GM18867 (cell line): ENCODE measurements at regions not wholly inside any gene's neighbourhood (a gene's known extent, or its start where the extent isn't known, plus 50 kb on each side); places are given as distances from the start of the nearest gene placed in this dataset.
"Not testable (repeated sequence)": the region's sequence is repeated elsewhere in the genome, so short reads cannot be mapped to it uniquely, and the experiment has no call there.

Experiments used
- ATAC-seq: cut with Tn5 transposase; IDR thresholded peaks from one replicate; pipeline ENCODE4 v1.9.1; 2021; ENCODE audit warnings: mild to moderate bottlenecking, moderate library complexity; ENCODE audit not compliant: unreplicated experiment

DNA sequence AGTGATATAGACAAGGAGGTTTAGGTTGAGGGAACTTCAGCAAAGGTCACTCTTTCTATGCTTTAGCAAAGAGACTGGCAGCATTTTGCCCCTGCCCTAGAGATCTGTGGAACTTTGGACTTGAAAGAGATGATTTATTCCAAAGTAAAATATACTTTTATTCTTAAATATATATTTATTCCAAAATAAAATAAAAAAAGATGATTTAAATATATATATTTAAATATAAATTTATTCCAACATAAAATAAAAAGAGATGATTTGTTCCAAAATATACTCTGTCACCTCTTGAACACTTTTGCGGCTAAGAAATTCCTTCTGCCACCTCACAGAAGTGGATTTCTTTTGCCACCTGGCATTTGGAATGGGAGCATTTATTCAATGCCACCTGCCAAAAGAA lies 521.3 kb upstream of the CHORDC1 start:
- ATAC-seq, result no peak

DNA sequence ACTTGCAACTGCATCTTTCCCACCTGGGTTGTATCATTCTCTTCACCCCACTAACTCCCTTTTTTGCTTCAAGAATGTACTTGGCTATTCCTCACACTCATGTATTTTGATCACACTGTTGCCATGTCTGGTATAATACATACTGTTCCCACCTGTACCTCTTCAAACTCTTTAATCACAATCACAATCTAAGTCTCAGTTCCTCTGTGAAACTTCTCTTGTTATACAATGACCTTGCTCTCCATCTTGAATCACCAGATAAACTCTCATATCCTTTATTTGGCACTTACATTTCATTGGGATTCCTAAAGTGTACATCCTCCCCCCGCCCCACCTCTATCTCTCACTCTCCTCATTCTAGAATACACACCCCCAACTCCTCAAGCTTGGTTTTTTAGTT lies 516.0 kb upstream of the CHORDC1 start:
- no peak for ATAC-seq

DNA sequence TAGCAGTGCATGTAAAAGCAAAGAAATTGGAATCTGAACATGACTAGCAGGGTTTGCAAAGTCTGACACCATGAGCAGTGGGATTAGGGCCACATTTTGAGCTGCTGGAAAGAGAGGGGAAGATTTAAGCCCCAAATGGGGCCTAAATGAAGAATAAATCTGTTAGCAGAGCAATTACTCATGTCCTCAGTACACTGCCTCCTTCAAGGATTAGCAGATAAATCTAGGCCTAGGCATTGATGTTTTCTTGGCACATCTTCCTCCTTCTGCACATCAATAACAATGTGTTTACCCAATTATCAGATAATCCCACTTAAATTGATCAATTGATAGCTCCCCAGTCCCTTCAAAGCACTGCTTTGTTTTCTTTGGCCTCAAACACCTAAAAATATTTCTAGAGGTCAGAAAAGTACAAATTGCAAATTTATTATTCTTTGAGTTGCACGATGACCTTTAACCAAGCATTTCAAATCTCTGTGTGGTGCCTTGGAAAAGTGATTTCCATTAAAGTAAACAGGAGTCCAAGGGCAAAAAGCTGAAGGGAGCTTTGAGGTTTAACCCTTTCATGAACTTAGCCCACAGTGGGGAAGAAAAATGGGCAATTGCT lies 514.7 kb upstream of the CHORDC1 start:
- ATAC-seq, result no peak

DNA sequence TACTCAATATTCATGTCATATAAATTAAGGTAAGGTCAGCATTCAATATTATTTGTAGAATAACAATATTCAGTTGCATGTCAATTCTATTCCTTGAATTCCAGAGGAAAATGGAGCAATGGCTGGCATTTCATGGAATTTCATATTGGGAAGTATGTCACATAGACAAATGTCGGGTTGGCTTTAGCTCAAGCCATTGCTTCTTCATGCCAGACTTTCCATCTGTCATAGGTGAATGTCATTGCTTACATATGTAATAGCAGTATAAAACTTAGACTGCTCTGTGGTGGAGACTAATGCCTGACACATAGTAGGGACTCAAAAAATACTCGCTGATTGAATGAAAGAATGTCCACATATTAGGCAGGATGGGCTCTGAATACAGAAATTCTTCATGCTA lies 509.6 kb upstream of the CHORDC1 start:
- ATAC-seq, result no peak

DNA sequence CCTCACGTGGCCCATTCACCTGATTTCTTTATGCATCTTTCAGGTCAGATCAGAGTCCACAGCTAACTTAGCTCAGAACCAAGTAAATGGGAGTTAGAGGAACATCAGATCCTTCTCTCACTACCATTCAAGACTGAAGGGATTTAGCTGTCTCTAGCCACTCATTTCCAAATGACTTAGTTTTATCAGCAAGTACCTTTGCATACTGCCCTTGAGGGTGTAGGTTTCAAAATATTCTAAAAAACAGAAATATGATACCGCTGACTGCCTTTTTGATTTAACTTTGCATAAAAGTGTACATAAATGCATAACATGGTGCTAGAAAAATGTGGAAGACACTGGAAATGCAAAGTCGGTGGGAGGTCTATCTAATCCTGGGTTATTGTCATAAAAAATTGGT lies 500.6 kb upstream of the CHORDC1 start:
- no peak for ATAC-seq

DNA sequence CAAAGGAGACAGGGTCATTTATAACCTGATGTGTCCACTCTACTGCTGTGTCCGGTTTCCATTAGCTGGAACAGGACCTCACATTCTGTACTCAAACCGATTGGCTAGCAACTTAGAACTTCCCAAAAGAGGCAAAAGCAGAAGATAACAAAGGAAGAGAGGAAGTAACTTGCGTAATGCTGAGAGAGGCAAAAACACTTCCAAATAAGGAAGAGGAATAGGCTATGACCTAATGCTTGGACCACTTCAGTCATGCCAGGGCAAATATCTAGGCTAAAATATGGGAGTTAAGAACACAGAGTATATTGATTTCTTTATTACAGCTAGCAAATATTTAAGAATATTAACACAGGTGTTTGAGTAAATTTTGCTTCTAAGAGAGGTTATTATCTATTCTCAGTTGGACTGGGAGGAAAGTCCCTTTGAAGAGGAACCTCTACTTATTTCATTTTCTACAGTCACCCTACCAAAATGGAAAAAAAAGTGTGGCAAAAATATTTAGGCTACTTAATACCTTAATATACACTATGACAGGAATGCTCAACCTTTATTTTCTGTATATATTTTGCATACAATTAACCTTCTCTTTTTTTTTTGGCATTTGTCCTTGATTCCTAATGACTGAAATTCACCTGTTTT lies 499.8 kb upstream of the CHORDC1 start:
- ATAC-seq, result no peak

DNA sequence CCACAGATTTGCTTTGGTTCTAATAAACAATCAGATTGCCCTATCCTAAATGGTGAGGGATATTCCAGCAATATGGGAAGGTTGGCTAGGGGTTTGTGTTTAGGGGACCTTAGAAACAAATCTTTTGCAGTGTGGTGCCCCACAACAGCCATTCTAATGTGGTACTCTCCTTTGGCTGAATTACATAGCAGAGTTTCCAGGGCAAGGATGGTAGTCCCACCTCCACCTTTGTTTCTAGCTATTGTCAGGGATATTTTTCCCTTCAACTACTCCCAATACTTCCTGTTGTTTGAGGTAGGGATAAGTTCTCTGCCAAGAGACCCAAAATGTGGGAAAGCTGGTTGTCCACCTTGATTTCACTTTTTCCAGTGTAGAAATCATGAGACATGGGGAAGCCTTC lies 494.7 kb upstream of the CHORDC1 start:
- no peak for ATAC-seq

DNA sequence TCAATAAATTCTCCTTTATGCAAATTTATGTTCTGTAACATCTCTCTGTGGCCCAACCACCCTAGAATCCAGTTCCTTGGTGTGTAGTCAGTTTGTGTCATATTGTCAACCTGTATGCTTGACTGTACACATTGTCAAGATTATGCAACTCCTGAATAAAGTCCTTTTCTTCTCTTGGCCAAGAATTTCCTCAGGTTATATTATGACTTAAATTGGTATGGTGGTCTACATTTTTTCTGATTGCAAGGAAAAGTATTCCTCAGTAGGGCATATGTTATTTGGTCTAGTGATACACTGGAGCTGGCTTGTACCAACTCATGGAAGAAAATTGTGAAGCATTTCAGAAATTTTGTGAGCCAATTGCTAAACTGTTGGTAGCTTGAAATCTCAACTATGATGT lies 482.8 kb upstream of the CHORDC1 start:
- no peak for ATAC-seq

DNA sequence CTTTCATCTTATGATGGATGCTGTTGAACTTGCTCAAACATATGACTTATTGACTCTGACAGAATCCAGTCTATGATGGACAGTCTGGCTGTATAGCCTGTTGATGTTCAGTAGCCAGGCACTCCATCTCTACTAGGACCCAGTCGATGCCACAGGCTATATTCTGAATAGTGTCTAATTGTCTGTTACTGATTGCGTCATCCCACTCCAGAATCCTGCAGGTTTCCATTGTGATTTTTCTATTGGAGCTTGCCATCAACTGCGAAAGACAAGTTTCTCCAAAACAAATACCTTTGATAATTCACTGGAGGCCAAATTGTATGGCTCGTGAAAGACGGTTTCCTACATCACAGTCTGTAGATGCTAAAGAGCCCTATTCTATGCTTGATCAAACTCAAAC lies 481.7 kb upstream of the CHORDC1 start:
- no peak for ATAC-seq

DNA sequence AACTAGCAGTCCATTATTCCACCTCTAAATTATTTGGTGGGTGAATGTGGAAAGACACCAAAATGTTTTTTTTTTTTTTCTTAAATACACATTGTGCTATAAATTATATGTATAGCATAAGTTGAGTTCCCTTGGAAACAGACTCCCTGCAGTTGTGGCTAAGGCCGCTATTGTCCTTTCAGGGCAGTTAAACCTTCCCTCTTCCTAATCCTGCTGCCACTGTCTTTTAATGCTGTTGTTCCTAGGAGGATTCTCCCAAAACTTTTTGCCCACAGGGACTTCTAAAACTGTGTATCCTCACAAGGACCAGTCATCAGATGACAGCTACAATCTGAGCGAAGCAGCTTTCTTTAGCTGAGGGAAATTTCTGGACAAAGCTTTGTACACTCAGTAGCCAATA lies 478.9 kb upstream of the CHORDC1 start:
- no peak for ATAC-seq

DNA sequence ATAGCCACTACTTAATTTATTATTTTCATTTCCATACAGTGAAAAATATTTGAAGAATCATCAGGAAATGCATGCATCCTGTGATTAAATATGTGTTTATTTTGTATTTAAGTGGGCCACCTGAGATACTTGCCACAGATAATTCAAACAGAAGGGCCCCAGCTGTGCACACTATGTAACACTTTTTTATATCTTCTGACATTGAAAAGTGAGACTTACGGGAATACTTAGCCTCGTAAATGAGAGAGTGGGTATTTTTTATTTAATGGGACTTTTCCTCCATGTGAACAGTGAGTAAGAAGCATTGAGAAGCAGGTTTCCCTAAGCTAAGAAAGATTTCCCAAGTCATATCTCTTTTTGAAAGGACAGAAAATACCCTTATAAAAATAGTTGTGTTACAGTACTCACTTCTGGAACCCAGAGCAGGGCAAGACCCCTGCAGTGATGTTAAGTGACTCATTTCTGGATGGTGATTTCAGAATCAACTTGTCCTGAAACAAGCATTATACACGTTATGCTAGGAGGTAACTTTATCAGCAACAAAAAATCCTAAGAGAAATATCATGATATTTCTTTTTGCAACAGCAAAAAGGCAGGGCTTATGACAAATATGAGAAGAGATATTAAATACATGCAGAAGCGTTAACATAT lies 478.1 kb upstream of the CHORDC1 start:
- peak; percentile 81 for ATAC-seq

DNA sequence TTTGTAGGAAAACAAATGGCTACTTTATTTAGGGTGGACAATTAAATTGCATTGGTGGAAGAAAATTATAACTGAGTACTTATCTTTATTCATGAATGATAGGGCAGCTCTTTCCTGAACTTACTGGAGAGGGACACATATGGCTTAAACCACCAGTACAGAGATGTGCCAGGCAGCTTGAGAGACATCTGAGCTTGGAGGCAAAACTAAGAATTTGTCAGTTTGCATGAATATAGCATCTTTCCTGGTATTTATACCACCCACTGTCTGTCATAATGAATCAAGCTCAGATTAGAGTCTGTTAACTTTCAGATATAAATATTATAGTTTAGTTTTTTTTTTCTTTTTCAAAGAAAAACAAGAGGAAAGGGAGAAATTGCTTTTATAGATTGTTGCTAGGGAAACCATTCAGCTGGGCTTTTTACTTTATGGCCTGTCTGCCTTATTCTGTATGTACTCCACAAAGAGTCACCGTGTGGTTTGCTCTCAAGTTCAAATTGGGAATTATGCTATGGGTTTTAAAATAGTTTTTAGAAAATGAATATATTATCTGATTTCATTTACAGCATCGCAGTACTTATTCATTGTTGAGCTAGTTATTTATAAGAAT lies 477.0 kb upstream of the CHORDC1 start:
- ATAC-seq, result no peak

DNA sequence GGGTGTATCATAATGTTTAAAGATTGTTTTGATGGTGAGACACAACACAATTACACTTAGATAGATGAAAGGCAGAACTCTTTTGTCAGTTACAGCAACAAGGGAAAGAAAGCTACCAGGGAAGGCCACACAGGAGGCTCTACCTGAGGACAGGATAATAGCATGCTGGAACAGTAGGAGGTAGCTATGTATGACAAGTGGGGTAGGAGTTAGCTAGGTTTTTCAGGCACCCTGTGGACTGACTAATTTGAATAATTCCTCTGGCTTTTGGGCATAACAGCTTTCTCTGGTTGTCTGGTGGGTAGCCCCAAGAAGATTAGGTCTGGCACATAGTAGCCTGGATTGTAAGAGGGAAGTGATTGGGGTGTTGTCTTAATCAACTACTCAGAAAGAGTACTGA lies 475.4 kb upstream of the CHORDC1 start:
- no peak for ATAC-seq

DNA sequence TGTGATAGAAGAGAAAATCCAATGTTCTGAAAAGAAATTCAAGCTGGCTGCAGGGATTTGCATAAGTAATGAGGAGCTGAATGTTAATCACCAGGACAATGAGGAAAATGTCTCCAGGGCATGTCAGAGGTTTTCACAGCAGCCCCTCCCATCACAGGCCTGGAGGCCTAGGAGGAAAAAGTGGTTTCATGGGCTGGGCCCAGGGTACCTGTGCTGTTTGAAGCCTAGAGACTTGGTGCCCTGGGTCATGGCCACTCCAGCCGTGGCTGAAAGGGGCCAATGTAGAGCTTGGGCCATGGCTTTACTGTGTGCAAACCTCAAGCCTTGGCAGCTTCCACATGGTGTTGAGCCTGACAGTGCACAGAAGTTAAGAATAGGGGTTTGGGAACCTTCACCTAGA lies 452.6 kb upstream of the CHORDC1 start:
- not testable (repeated sequence) for ATAC-seq

DNA sequence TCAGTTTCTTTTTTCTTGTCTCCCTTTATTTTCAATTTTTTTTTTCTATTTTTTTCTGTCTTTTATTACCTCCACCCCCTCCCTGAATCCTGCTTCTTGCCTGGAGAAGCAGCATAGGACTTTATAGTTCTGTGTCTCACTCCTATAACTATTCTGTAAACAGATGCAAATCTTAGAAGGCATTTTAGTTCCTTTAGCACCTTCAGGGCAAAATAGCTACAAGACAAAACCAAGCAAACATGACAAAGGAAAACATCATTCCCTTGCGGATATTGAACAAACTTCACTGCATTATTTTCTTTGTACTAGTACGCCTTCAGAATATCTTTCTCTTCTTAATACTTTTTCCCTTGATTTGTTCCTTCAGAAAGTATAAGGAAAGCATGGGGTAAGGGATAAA lies 446.2 kb upstream of the CHORDC1 start:
- no peak for ATAC-seq

DNA sequence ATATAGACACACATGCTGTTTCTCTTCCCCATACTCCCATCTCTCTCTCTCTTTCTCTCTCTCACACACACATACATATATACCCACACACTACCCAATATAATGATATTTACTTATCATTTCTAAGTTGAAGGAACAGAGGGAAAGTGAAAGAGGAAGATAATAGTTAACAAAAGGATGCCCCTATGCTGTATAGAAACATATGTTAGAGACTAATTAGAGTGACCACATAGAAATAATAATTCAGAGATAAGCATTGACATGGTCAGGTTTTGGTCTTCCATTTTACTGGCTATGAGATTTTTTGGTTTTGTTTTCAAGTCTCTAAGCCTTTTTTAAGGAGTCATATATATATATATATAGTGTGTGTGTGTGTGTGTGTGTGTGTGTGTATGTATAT lies 445.7 kb upstream of the CHORDC1 start:
- no peak for ATAC-seq

DNA sequence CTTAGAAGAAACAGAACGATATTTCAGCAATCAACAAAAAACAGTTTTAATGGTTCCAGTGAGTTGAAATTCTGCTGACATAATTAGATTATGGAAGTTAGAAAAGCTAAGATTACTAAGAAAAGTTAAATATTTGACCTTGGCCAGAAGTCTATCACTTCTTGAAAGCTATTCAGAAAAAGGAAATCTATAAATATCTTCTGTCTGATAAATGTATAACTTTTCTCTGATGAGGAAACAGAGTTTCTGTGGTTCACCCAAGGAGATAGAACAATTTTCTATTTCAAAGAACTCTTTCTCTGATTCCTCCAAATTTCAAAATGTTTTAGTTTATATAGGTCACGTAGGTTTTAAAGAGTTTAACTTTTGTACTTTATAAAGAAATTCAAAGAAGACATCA lies 438.4 kb upstream of the CHORDC1 start:
- ATAC-seq, result peak; percentile 64

DNA sequence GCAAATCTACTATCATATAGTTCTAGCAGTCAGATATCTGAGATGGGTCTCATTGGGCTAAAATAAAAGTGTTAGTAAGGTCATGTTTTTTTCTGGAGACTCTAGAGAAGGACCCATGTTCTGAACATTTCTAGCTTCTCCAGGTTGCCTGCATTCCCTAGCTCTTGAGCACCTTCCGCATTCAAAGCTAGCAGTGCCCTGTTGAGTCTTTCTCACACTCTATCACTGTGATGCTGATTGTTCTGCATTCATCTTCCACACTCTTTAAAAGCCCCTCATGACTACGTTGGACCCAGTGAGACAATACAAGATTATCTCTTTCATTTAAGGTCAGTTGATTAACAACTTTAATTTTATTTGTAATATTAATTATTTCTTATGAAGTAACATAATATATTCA lies 433.3 kb upstream of the CHORDC1 start:
- ATAC-seq, result no peak

DNA sequence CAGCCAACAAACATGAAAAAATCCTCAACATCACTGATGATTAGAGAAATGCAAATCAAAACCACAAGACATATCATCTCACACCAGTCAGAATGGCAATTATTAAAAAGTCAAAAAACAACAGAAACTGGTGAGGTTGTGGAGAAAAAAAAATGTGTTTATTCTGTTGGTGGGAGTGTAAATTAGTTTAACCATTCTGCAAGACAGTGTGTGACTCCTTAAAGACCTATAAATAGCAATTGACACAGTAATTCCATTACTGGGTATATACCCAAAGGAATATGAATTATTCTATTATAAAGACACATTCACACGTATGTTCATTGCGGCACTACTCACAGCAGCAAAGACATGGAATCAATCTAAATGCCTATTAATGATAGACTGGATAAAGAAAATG lies 427.3 kb upstream of the CHORDC1 start:
- ATAC-seq, result no peak

DNA sequence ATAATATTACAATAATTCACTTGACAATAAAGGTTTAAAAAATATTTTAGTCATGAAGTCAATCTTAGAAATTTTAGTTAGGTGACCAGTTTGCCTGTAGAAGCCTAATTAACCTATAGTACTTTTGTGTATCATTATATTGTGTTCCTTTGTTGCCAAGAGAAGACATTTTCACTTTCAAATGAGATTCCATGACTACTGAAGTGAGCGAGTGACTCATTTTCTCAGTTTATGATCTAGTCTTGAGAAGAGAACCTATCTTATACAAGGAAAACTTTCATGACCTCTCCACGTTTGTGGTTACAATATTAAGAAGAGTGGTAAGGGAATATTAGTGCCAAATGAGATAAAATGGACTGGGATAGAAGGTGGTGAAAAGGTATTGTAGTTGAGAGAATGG lies 423.9 kb upstream of the CHORDC1 start:
- ATAC-seq, result no peak

DNA sequence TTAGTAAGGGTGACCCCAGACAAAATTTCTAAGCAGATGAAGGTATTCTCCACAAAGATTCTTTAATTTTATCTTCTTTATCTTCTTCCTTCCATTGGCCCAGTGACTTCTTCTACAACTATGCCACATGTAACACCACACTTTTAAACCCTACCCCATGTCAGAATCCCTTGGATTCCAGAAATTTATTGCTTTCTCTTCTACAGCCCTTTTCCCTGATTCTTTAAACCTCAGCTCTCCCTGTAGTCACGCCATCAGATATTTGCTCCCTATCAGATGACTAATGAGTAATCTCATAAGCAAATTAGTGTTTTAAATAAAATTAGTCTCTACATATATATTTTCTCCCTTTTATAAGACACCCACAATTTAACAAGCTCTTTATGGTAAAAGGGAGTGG lies 423.4 kb upstream of the CHORDC1 start:
- no peak for ATAC-seq

DNA sequence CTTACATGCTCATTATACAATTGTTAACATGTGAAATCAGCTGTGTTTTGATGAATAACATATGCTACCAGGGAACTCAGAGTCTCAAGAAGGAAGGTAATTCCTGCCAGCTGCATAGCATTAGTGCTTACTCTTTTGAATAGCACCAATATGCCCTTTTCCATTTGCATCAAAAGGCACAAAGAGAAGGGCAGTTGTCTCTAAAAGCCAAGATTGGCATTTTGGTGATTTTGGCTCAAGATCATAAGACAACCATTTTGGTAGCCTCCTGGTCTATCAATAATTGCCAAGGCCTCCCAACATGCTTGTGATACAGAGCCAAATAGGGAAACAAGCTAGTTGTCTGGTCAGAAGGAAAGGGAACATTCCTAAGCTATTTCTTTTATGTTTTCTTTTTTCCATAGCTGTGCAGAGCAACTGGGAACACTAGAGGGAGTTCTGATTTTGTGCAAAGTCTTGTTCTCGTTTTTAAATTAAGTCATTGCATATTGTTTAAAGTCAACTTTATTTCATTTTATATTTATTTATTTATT lies 416.7 kb upstream of the CHORDC1 start:
- ATAC-seq, result no peak
